Stomach (tissue), 8 donors: ENCODE measurements at regions not wholly inside any gene's neighbourhood (a gene's known extent, or its start where the extent isn't known, plus 50 kb on each side); places are given as distances from the start of the nearest gene placed in this dataset.

Experiments
- DNase-seq, 2 donors: peaks; one replicate each; pipeline versions ENCODE4 v3.0.0 to v3.0.0-alpha.2; 2013 to 2019
- H3K27ac ChIP-seq, 5 donors: fragments of 200-600 bp in 4 of 5; sonication (generic) in 4 of 5; one replicate each; pipeline ENCODE4 v1.5.1; 2013 to 2019; ENCODE audit warnings: mild to moderate bottlenecking in 1 of 5, moderate library complexity in 1 of 5
- H3K27me3 ChIP-seq, 3 donors: fragments of 200-600 bp; sonication (generic); one replicate each; pipeline ENCODE4 v1.5.1; 2017 to 2019; ENCODE audit warnings: mixed run types in 1 of 3
- H3K36me3 ChIP-seq, 4 donors: fragments of 200-600 bp; sonication (generic); 1 replicate in 3 of 4; 2 replicates in 1 of 4; pipeline ENCODE4 v1.5.1; 2016 to 2019
- H3K4me1 ChIP-seq, 4 donors: fragments of 200-600 bp; sonication (generic); one replicate each; pipeline ENCODE4 v1.5.1; 2016 to 2019
- H3K4me3 ChIP-seq, 4 donors: fragments of 200-600 bp; sonication (generic) in 3 of 4; one replicate each; pipeline ENCODE4 v1.5.1; 2016 to 2019; ENCODE audit warnings: mild to moderate bottlenecking in 1 of 4
- H3K9me3 ChIP-seq, 4 donors: fragments of 200-600 bp; sonication (generic); one replicate each; pipeline ENCODE4 v1.5.1; 2016 to 2019
- CTCF ChIP-seq, 7 experiments: fragments of 450-650 bp in 4 of 7; fragments of 200-600 bp in 3 of 7; sonication (generic) in 3 of 7; IDR thresholded peaks; one replicate each; pipeline ENCODE4 v1.5.1; 2016 to 2019; ENCODE audit warnings: antibody characterized with exemption in 7 of 7, control low read depth in 2 of 7, mild to moderate bottlenecking in 1 of 7
- EP300 ChIP-seq: sonication (generic); formaldehyde crosslinking; IDR thresholded peaks from one replicate; pipeline ENCODE4 v1.6.1; 2017; ENCODE audit warnings: antibody characterized with exemption
- POLR2A ChIP-seq, 4 donors: fragments of 450-650 bp; IDR thresholded peaks; one replicate each; pipeline ENCODE4 v1.6.1; 2016; ENCODE audit warnings: antibody characterized with exemption in 4 of 4, control low read depth in 2 of 4, mild to moderate bottlenecking in 1 of 4, moderate library complexity in 1 of 4
- POLR2AphosphoS5 ChIP-seq, 3 donors: sonication (generic); formaldehyde crosslinking; IDR thresholded peaks; one replicate each; pipeline ENCODE4 v1.6.1; 2016; ENCODE audit warnings: antibody characterized with exemption in 3 of 3
- WGBS, 5 donors: extraction: QIAGEN DNeasy Blood & Tissue Kit in 3 of 5; methylation state at CpG; one replicate each; pipeline versions ENCODE4 v1.1.5 to v1.1.7; 2013 to 2018; 5-methylcytosine and 5-hydroxymethylcytosine counted together
- intact Hi-C: fragments of 100-400 bp; cut with DNase I; formaldehyde crosslinking; loops from one replicate; pipeline ENCODE4 v1.15.1; 2023; ENCODE audit warnings: low total_unique reads
- donor health status: healthy with polysubstance abuse.
- donor health status: Bipolar disorder and iron deficiency.
- donor health status: healthy.

DNA sequence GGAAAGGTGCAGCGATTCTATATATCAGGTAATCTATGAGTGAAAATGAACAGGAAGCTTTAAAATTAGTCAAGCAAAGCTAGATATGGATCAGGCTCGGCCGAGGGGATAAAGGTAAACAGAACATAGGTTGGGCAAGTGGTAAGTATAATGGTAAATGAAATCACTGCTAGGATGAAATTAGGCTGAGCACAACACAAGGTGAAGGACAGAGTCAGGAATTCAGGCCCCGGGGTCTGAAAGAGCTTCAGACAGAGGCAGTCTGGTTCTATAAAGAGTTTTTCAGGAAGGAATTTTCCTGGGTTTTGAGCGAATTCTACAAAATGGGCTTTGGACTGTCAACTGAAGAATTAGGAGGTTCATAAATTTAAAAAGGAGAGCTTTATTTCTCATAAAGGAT lies 513.2 kb upstream of the CDH2 start:
- H3K27me3 ChIP-seq, result no peaks in the 10 kb centered on the region
- H3K9me3 ChIP-seq, result no peaks in the 10 kb centered on the region
- TF ChIP-seq EP300, result no peak
- no peak for TF ChIP-seq CTCF (IDR thresholded peaks at IDR 0.05)
- no peak for TF ChIP-seq POLR2AphosphoS5 (IDR thresholded peaks at IDR 0.05)
- TF ChIP-seq POLR2A (IDR thresholded peaks at IDR 0.05), result no peak
- WGBS, 5 donors, result 52 to 56% (median 52%) methylated on average over 5 of the region's 5 CpGs
- intact Hi-C loops, result no loop called here
- no peak overlapping the region for H3K27ac ChIP-seq
- H3K4me3 ChIP-seq, result no peak overlapping the region
- H3K4me1 ChIP-seq, result no peaks in the 10 kb centered on the region
- DNase-seq, result no peak
- H3K36me3 ChIP-seq, result no peaks in the 10 kb centered on the region

DNA sequence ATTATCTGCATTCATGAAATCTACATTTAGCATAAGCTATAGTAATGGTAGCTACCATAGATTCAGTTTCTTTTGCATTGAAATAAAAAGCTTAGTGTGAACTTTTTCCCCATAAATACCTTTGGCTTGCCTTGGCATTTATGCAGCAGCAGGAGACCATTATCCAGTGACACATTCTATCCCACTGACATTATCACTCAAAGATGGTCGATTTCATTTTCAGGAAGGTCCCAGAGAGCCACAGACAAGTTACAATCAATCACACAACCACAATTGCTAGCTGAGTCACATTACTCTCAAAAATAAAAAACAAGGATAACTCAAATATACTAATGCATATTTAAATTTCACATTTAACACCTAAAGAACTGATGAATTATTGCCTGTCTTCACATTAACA lies 512.7 kb upstream of the CDH2 start:
- intact Hi-C loops, result no loop called here
- 26 to 52% (median 30%) methylated on average over 1 of the region's 1 CpG for WGBS, 5 donors
- Histone ChIP-seq H3K36me3 (no peaks in the 10 kb centered on the region), H3K27ac (no peak overlapping the region), H3K27me3 (no peaks in the 10 kb centered on the region), H3K4me3 (no peak overlapping the region), H3K9me3 (no peaks in the 10 kb centered on the region), H3K4me1 (no peaks in the 10 kb centered on the region)
- no peak for DNase-seq
- TF ChIP-seq POLR2A (IDR thresholded peaks at IDR 0.05) (no peak), POLR2AphosphoS5 (IDR thresholded peaks at IDR 0.05) (no peak), EP300 (no peak)

DNA sequence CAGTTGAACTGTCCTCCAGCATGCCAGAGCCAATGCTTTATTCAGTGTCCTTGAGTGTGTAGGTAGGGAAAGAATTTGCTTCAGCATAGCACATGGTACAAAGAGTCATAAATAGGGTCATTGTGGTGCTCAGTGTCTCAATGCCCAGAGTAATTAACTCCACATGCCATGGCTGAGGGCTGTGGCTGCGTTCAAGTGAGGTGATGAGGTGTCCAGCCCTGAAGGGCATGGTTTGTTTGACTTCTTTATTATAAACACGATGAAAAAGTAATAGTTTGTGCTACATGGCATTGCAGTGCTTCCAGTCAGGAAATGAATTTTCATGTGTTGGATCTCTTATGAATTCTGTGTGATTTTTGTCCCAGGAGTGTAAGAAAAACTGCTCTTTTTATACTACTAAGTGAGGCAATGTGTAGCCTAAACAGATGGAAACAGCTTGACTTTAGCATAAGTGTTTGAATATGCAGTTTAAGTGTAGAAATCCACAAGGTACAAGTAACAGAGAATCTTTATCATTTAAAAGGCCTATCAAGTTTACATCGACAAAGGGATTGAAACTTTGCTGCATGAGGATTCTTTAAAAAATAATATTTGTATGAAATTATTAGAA lies 507.9 kb upstream of the CDH2 start:
- intact Hi-C loops, result no loop called here
- no peaks in the 10 kb centered on the region for H3K36me3 ChIP-seq
- no peak overlapping the region for H3K27ac ChIP-seq
- H3K4me1 ChIP-seq, result no peaks in the 10 kb centered on the region
- no peak overlapping the region for H3K4me3 ChIP-seq
- no peak for TF ChIP-seq CTCF (IDR thresholded peaks at IDR 0.05)
- TF ChIP-seq EP300, result no peak
- no peak for TF ChIP-seq POLR2AphosphoS5 (IDR thresholded peaks at IDR 0.05)
- no peak for TF ChIP-seq POLR2A (IDR thresholded peaks at IDR 0.05)
- no peaks in the 10 kb centered on the region for H3K9me3 ChIP-seq
- 60 to 70% (median 65%) methylated on average over 3 of the region's 3 CpGs for WGBS, 5 donors
- DNase-seq, result no peak
- H3K27me3 ChIP-seq, result no peaks in the 10 kb centered on the region

DNA sequence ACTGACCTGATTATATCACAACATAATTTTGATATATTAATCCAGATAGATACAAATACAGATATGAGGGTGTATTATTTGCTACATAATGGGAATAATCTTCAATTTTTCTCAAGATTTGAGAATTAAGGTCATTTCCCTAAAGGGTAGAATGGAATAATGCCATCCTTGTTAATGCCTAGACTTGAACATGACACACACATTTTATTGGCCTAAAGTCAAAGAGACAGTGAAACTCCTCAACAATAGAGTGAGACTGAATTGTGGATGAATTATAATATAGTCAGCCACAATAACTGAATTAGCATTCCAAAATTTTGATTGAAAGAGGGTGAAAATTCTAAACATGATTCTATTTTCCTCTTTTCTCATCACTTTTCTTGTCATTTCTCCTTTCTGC lies 506.0 kb upstream of the CDH2 start:
- DNase-seq, result no peak
- intact Hi-C loops, result no loop called here
- H3K4me1 ChIP-seq, result no peaks in the 10 kb centered on the region
- TF ChIP-seq POLR2AphosphoS5 (IDR thresholded peaks at IDR 0.05) (no peak), CTCF (IDR thresholded peaks at IDR 0.05) (no peak), POLR2A (IDR thresholded peaks at IDR 0.05) (no peak), EP300 (no peak)
- H3K4me3 ChIP-seq, result no peak overlapping the region
- no peaks in the 10 kb centered on the region for H3K36me3 ChIP-seq
- no peaks in the 10 kb centered on the region for H3K9me3 ChIP-seq
- no peak overlapping the region for H3K27ac ChIP-seq
- H3K27me3 ChIP-seq, result no peaks in the 10 kb centered on the region

DNA sequence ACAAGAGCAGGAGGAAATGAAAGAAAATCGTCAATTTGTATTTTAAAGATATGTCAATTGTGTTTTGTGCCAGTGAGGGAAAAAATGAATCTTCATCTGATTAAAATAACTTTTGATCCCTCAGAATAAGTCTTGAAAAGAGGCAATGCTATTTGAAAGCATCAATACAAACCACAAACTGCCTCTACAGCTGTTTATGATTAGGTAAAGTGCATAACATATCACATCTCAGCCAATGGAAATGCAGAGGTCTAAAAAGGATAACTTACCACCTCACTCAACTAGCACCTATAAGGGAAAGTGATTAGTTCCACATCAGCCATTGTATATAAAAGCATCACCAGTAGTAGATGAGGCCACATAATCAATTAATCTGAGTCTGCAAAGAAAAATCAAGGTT lies 492.2 kb upstream of the CDH2 start:
- Histone ChIP-seq H3K9me3 (peaks cover 0 to 4% (median 0%) of the 10 kb centered on the region in 4 donors), H3K4me3 (no peak overlapping the region), H3K27me3 (no peaks in the 10 kb centered on the region), H3K4me1 (no peaks in the 10 kb centered on the region), H3K27ac (no peak overlapping the region), H3K36me3 (no peaks in the 10 kb centered on the region)
- 85 to 93% (median 93%) methylated on average over 1 of the region's 1 CpG for WGBS, 5 donors
- TF ChIP-seq POLR2AphosphoS5 (IDR thresholded peaks at IDR 0.05) (no peak), CTCF (IDR thresholded peaks at IDR 0.05) (no peak)
- intact Hi-C loops, result no loop called here
- no peak for DNase-seq
